ENCODE measurements at regions not wholly inside any gene's neighbourhood (a gene's known extent, or its start where the extent isn't known, plus 50 kb on each side); places are given as distances from the start of the nearest gene placed in this dataset.
"Not testable (repeated sequence)": the region's sequence is repeated elsewhere in the genome, so short reads cannot be mapped to it uniquely, and the experiment has no call there.

GRCh38 chr9:28134446-28134976 is 561.2 kb upstream of the C9orf72 start:
- Histone ChIP-seq H3K27ac (ENCODE audit: low read length) (no peak overlapping the region), H3K4me3 (ENCODE audit: low read length) (no peak overlapping the region), H3K27me3 (ENCODE audit: insufficient read depth, low read length) (no peaks in the 10 kb centered on the region), H3K4me1 (ENCODE audit: insufficient read depth, low read length) (peaks cover 18% of the 10 kb centered on the region; the same call in 1 of the 2 replicates), H3K9me3 (ENCODE audit: insufficient read depth, low read depth, low read length) (no peaks in the 10 kb centered on the region), H3K9ac (ENCODE audit: low read depth, low read length) (no peak overlapping the region), H3K36me3 (ENCODE audit: insufficient read depth, low read depth, low read length) (no peaks in the 10 kb centered on the region)

- H3K27ac ChIP-seq (ENCODE audit: low read length): no peak overlapping the region
- H3K9ac ChIP-seq (ENCODE audit: low read depth, low read length): no peak overlapping the region
- no peaks in the 10 kb centered on the region for H3K36me3 ChIP-seq (ENCODE audit: insufficient read depth, low read depth, low read length)
- no peaks in the 10 kb centered on the region for H3K9me3 ChIP-seq (ENCODE audit: insufficient read depth, low read depth, low read length)
- H3K4me1 ChIP-seq (ENCODE audit: insufficient read depth, low read length): peaks cover 18% of the 10 kb centered on the region; the same call in 1 of the 2 replicates
- H3K27me3 ChIP-seq (ENCODE audit: insufficient read depth, low read length): no peaks in the 10 kb centered on the region
- H3K4me3 ChIP-seq (ENCODE audit: low read length): no peak overlapping the region
Measured at GRCh38 chr9:28135549-28135948, 562.3 kb upstream of the C9orf72 start.

- Histone ChIP-seq H3K4me3 (ENCODE audit: low read length) (no peak overlapping the region), H3K27ac (ENCODE audit: low read length) (no peak overlapping the region)
Measured at GRCh38 chr9:28136113-28136512, 562.8 kb upstream of the C9orf72 start.

GRCh38 chr9:28147430-28147829 is 574.1 kb upstream of the C9orf72 start:
- H3K27me3 ChIP-seq (ENCODE audit: insufficient read depth, low read length); H3K9ac ChIP-seq (ENCODE audit: low read depth, low read length); H3K36me3 ChIP-seq (ENCODE audit: insufficient read depth, low read depth, low read length); H3K9me3 ChIP-seq (ENCODE audit: insufficient read depth, low read depth, low read length); H3K4me3 ChIP-seq (ENCODE audit: low read length); H3K27ac ChIP-seq (ENCODE audit: low read length); H3K4me1 ChIP-seq (ENCODE audit: insufficient read depth, low read length): not testable (repeated sequence)

More at GRCh38 chr9:28136113-28136512, 562.8 kb upstream of the C9orf72 start:
- H3K27me3 ChIP-seq (ENCODE audit: insufficient read depth, low read length): no peaks in the 10 kb centered on the region
- no peaks in the 10 kb centered on the region for H3K36me3 ChIP-seq (ENCODE audit: insufficient read depth, low read depth, low read length)
- no peak overlapping the region for H3K9ac ChIP-seq (ENCODE audit: low read depth, low read length)
- H3K4me1 ChIP-seq (ENCODE audit: insufficient read depth, low read length): peaks cover 18% of the 10 kb centered on the region; the same call in 1 of the 2 replicates
- H3K9me3 ChIP-seq (ENCODE audit: insufficient read depth, low read depth, low read length): no peaks in the 10 kb centered on the region

GRCh38 chr9:28147923-28148597 is 574.8 kb upstream of the C9orf72 start:
- H3K4me1 ChIP-seq (ENCODE audit: insufficient read depth, low read length); H3K9me3 ChIP-seq (ENCODE audit: insufficient read depth, low read depth, low read length); H3K36me3 ChIP-seq (ENCODE audit: insufficient read depth, low read depth, low read length); H3K27me3 ChIP-seq (ENCODE audit: insufficient read depth, low read length); H3K27ac ChIP-seq (ENCODE audit: low read length); H3K4me3 ChIP-seq (ENCODE audit: low read length); H3K9ac ChIP-seq (ENCODE audit: low read depth, low read length): not testable (repeated sequence)

GRCh38 chr9:28149361-28150050 is 576.2 kb upstream of the C9orf72 start:
- H3K4me1 ChIP-seq (ENCODE audit: insufficient read depth, low read length); H3K9me3 ChIP-seq (ENCODE audit: insufficient read depth, low read depth, low read length); H3K27me3 ChIP-seq (ENCODE audit: insufficient read depth, low read length); H3K27ac ChIP-seq (ENCODE audit: low read length); H3K36me3 ChIP-seq (ENCODE audit: insufficient read depth, low read depth, low read length); H3K4me3 ChIP-seq (ENCODE audit: low read length); H3K9ac ChIP-seq (ENCODE audit: low read depth, low read length): not testable (repeated sequence)

GRCh38 chr9:28155067-28155466 is 581.8 kb upstream of the C9orf72 start:
- no peak overlapping the region for H3K9ac ChIP-seq (ENCODE audit: low read depth, low read length)
- no peak overlapping the region for H3K4me3 ChIP-seq (ENCODE audit: low read length)

GRCh38 chr9:28155671-28156070 is 582.4 kb upstream of the C9orf72 start:
- Histone ChIP-seq H3K27me3 (ENCODE audit: insufficient read depth, low read length) (no peaks in the 10 kb centered on the region), H3K36me3 (ENCODE audit: insufficient read depth, low read depth, low read length) (no peaks in the 10 kb centered on the region), H3K9me3 (ENCODE audit: insufficient read depth, low read depth, low read length) (no peaks in the 10 kb centered on the region), H3K27ac (ENCODE audit: low read length) (no peak overlapping the region), H3K9ac (ENCODE audit: low read depth, low read length) (no peak overlapping the region), H3K4me3 (ENCODE audit: low read length) (no peak overlapping the region), H3K4me1 (ENCODE audit: insufficient read depth, low read length) (no peaks in the 10 kb centered on the region)

More at GRCh38 chr9:28155067-28155466, 581.8 kb upstream of the C9orf72 start:
- Histone ChIP-seq H3K9me3 (ENCODE audit: insufficient read depth, low read depth, low read length) (no peaks in the 10 kb centered on the region), H3K27ac (ENCODE audit: low read length) (no peak overlapping the region), H3K4me1 (ENCODE audit: insufficient read depth, low read length) (no peaks in the 10 kb centered on the region), H3K27me3 (ENCODE audit: insufficient read depth, low read length) (no peaks in the 10 kb centered on the region), H3K36me3 (ENCODE audit: insufficient read depth, low read depth, low read length) (no peaks in the 10 kb centered on the region)

- no peaks in the 10 kb centered on the region for H3K36me3 ChIP-seq (ENCODE audit: insufficient read depth, low read depth, low read length)
- no peaks in the 10 kb centered on the region for H3K9me3 ChIP-seq (ENCODE audit: insufficient read depth, low read depth, low read length)
- no peaks in the 10 kb centered on the region for H3K27me3 ChIP-seq (ENCODE audit: insufficient read depth, low read length)
- H3K4me3 ChIP-seq (ENCODE audit: low read length): no peak overlapping the region
- no peak overlapping the region for H3K9ac ChIP-seq (ENCODE audit: low read depth, low read length)
- H3K4me1 ChIP-seq (ENCODE audit: insufficient read depth, low read length): no peaks in the 10 kb centered on the region
- H3K27ac ChIP-seq (ENCODE audit: low read length): no peak overlapping the region
Measured at GRCh38 chr9:28158451-28158850, 585.2 kb upstream of the C9orf72 start.

GRCh38 chr9:28163619-28164018 is 590.3 kb upstream of the C9orf72 start:
- no peak overlapping the region for H3K4me3 ChIP-seq (ENCODE audit: low read length)
- no peaks in the 10 kb centered on the region for H3K9me3 ChIP-seq (ENCODE audit: insufficient read depth, low read depth, low read length)
- H3K27me3 ChIP-seq (ENCODE audit: insufficient read depth, low read length): no peaks in the 10 kb centered on the region
- H3K9ac ChIP-seq (ENCODE audit: low read depth, low read length): no peak overlapping the region
- H3K27ac ChIP-seq (ENCODE audit: low read length): no peak overlapping the region
- no peaks in the 10 kb centered on the region for H3K4me1 ChIP-seq (ENCODE audit: insufficient read depth, low read length)
- no peaks in the 10 kb centered on the region for H3K36me3 ChIP-seq (ENCODE audit: insufficient read depth, low read depth, low read length)

GRCh38 chr9:28166179-28166578 is 592.9 kb upstream of the C9orf72 start:
- Histone ChIP-seq H3K27me3 (ENCODE audit: insufficient read depth, low read length) (no peaks in the 10 kb centered on the region), H3K27ac (ENCODE audit: low read length) (no peak overlapping the region), H3K4me1 (ENCODE audit: insufficient read depth, low read length) (no peaks in the 10 kb centered on the region), H3K9ac (ENCODE audit: low read depth, low read length) (no peak overlapping the region), H3K36me3 (ENCODE audit: insufficient read depth, low read depth, low read length) (no peaks in the 10 kb centered on the region), H3K4me3 (ENCODE audit: low read length) (no peak overlapping the region), H3K9me3 (ENCODE audit: insufficient read depth, low read depth, low read length) (no peaks in the 10 kb centered on the region)

GRCh38 chr9:28177142-28177541 is 603.9 kb upstream of the C9orf72 start:
- Histone ChIP-seq H3K9ac (ENCODE audit: low read depth, low read length) (no peak overlapping the region), H3K36me3 (ENCODE audit: insufficient read depth, low read depth, low read length) (no peaks in the 10 kb centered on the region), H3K4me3 (ENCODE audit: low read length) (no peak overlapping the region), H3K27me3 (ENCODE audit: insufficient read depth, low read length) (no peaks in the 10 kb centered on the region), H3K9me3 (ENCODE audit: insufficient read depth, low read depth, low read length) (no peaks in the 10 kb centered on the region), H3K4me1 (ENCODE audit: insufficient read depth, low read length) (no peaks in the 10 kb centered on the region), H3K27ac (ENCODE audit: low read length) (no peak overlapping the region)

Data from iPS-20b (cell line).